CD8-positive, alpha-beta memory T cell (primary cell): ENCODE measurements at regions not wholly inside any gene's neighbourhood (a gene's known extent, or its start where the extent isn't known, plus 50 kb on each side); places are given as distances from the start of the nearest gene placed in this dataset.

ENCODE experiments used
- CTCF ChIA-PET: fragments of 350-600 bp; sonication (Branson Sonifier 250); formaldehyde crosslinking; loops from one replicate; lab custom pipeline; 2021; ENCODE audit warnings: antibody characterized with exemption; lab: Charles Lee
- POLR2A ChIA-PET: fragments of 350-600 bp; sonication (Branson Sonifier 250); formaldehyde crosslinking; loops from one replicate; lab custom pipeline; 2021; ENCODE audit warnings: antibody characterized with exemption; lab: Charles Lee
- DNase-seq, 5 donors: peaks; one replicate each; pipeline versions ENCODE4 v3.0.0 to v3.0.0-alpha.2; 2020 to 2022; ENCODE audit warnings: mixed read lengths in 1 of 5
- H3K27ac ChIP-seq: one replicate; pipeline ENCODE4 v1.7.0; 2013; ENCODE audit warnings: low read depth, mild to moderate bottlenecking, low read length, moderate library complexity
- H3K27me3 ChIP-seq: 2 replicates; pipeline ENCODE4 v1.7.0; 2013; ENCODE audit warnings: low read length, mild to moderate bottlenecking; ENCODE audit not compliant: insufficient read depth, poor library complexity, severe bottlenecking
- H3K36me3 ChIP-seq: 2 replicates; pipeline ENCODE4 v1.7.0; 2013; ENCODE audit warnings: mild to moderate bottlenecking, low read length, moderate library complexity; ENCODE audit not compliant: insufficient read depth
- H3K4me1 ChIP-seq: 2 replicates; pipeline ENCODE4 v1.7.0; 2013; ENCODE audit warnings: mild to moderate bottlenecking, low read length, moderate library complexity; ENCODE audit not compliant: insufficient read depth
- H3K4me3 ChIP-seq: 2 replicates; pipeline ENCODE4 v1.7.0; 2013; ENCODE audit warnings: mild to moderate bottlenecking, low read length
- H3K9me3 ChIP-seq: 2 replicates; pipeline ENCODE4 v1.7.0; 2013; ENCODE audit warnings: mild to moderate bottlenecking, low read length
- H3K27ac Mint-ChIP-seq, 8 donors: one replicate each; pipeline ENCODE4 v1.8.0; 2020 to 2021; ENCODE audit warnings: mixed read lengths in 8 of 8, mild to moderate bottlenecking in 6 of 8, inconsistent platforms in 3 of 8, moderate library complexity in 3 of 8
- H3K27me3 Mint-ChIP-seq, 2 donors: one replicate each; pipeline ENCODE4 v1.8.0; 2020 to 2021; ENCODE audit warnings: mixed read lengths in 2 of 2, mild to moderate bottlenecking in 1 of 2, moderate library complexity in 1 of 2
- H3K36me3 Mint-ChIP-seq, 3 donors: one replicate each; pipeline ENCODE4 v1.8.0; 2020 to 2021; ENCODE audit warnings: mixed read lengths in 3 of 3, inconsistent platforms in 1 of 3, mild to moderate bottlenecking in 1 of 3
- H3K4me1 Mint-ChIP-seq, 3 donors: one replicate each; pipeline ENCODE4 v1.8.0; 2020 to 2021; ENCODE audit warnings: mixed read lengths in 3 of 3, inconsistent platforms in 1 of 3, mild to moderate bottlenecking in 1 of 3
- H3K4me3 Mint-ChIP-seq, 7 donors: one replicate each; pipeline ENCODE4 v1.8.0; 2020 to 2021; ENCODE audit warnings: mixed read lengths in 7 of 7, mild to moderate bottlenecking in 6 of 7, moderate library complexity in 4 of 7, inconsistent platforms in 2 of 7
- H3K9me3 Mint-ChIP-seq, 5 donors: one replicate each; pipeline ENCODE4 v1.8.0; 2020 to 2022; ENCODE audit warnings: mixed read lengths in 5 of 5, mild to moderate bottlenecking in 3 of 5, moderate library complexity in 2 of 5, inconsistent platforms in 1 of 5

DNA sequence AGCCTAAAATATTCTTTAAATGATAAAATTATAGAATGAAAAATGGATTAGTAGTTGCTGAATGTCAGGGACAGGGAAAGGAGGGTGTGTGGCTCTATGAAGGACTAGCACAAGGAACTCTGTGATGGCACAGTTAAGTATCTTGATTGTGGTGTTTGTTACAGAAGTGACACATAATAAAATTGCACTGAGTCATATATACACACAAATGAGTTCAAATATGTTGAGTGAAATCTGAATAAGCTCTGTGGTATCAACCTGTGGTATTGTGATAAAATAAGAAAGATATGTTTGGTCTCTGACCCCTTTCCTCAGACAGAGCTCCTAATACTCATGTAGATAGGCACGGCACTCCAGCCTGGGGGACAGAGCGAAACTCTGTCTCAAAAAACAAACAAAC is 181.5 kb upstream of the TRIM24 start:
- no peak overlapping the region for H3K4me3 Mint-ChIP-seq
- no peaks in the 10 kb centered on the region for H3K9me3 ChIP-seq
- peaks cover 0 to 2% (median 0%) of the 10 kb centered on the region in 5 donors for H3K9me3 Mint-ChIP-seq
- H3K36me3 Mint-ChIP-seq, result no peaks in the 10 kb centered on the region
- H3K27me3 ChIP-seq, result no peaks in the 10 kb centered on the region
- no peaks in the 10 kb centered on the region for H3K4me1 ChIP-seq
- no peaks in the 10 kb centered on the region for H3K36me3 ChIP-seq
- H3K4me3 ChIP-seq, result no peak overlapping the region
- POLR2A ChIA-PET, result no interaction called here
- peak overlapping the region in 1 of 8 donors; percentile 43 for H3K27ac Mint-ChIP-seq
- CTCF ChIA-PET, result no interaction called here
- H3K4me1 Mint-ChIP-seq, result no peaks in the 10 kb centered on the region
- DNase-seq, result no peak
- no peak overlapping the region for H3K27ac ChIP-seq
- peaks cover 2 to 6% of the 10 kb centered on the region in 2 donors for H3K27me3 Mint-ChIP-seq

DNA sequence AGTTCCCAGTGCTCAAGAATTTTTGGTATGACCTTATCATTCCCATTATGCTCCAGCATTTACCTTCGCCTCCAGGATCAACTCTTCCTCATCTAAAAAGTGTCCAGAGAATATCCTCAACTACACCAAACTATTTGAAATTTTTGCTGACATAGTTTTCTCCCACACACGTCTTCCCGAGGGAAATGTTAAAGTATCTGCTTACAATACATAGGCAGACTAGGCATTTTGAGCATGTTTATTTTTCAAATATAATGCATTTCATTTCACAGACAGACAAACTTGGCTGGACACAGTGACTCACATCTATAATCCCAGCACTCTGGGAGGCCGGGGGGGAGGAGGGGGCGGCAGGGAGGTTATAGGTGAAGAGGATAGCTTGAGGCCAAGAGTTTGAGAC is 177.1 kb upstream of the TRIM24 start:
- H3K4me3 Mint-ChIP-seq, result no peak overlapping the region
- CTCF ChIA-PET, result no interaction called here

DNA sequence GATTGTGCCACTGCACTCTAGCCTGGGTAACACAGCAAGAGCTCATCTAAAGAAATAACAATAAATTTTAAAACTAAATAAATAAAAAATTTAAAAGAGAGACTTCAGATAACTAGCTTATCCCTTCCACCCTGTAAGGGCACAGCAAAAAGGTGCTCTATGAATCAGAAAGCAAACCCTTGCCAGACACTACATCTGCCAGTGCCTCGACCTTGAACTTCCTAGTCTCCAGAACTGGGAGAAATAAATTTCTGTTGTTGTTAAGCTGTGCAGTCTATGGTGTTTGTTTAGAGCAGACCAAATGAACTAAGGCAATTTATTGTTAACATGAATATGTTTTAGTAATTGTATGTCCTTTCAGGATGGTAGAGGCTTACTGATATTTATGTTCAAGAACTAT is 174.9 kb upstream of the TRIM24 start:
- no peaks in the 10 kb centered on the region for H3K36me3 Mint-ChIP-seq
- ChIA-PET CTCF (no interaction called here), POLR2A (no interaction called here)
- H3K27me3 ChIP-seq, result no peaks in the 10 kb centered on the region
- no peaks in the 10 kb centered on the region for H3K36me3 ChIP-seq
- H3K9me3 Mint-ChIP-seq, result no peaks in the 10 kb centered on the region
- H3K9me3 ChIP-seq, result no peaks in the 10 kb centered on the region
- DNase-seq, result no peak
- H3K27ac ChIP-seq, result no peak overlapping the region
- H3K4me1 ChIP-seq, result no peaks in the 10 kb centered on the region
- H3K4me3 ChIP-seq, result no peak overlapping the region
- no peak overlapping the region for H3K27ac Mint-ChIP-seq
- no peaks in the 10 kb centered on the region for H3K4me1 Mint-ChIP-seq
- H3K4me3 Mint-ChIP-seq, result no peak overlapping the region
- H3K27me3 Mint-ChIP-seq, result peaks cover 2 to 4% of the 10 kb centered on the region in 2 donors

More for the DNA sequence above, 177.1 kb upstream of the TRIM24 start:
- H3K9me3 Mint-ChIP-seq, result no peaks in the 10 kb centered on the region
- H3K27me3 Mint-ChIP-seq, result peaks cover 2 to 4% of the 10 kb centered on the region in 2 donors
- Histone ChIP-seq H3K36me3 (no peaks in the 10 kb centered on the region), H3K4me3 (no peak overlapping the region), H3K4me1 (no peaks in the 10 kb centered on the region), H3K27ac (no peak overlapping the region), H3K27me3 (no peaks in the 10 kb centered on the region), H3K9me3 (no peaks in the 10 kb centered on the region)
- no peaks in the 10 kb centered on the region for H3K4me1 Mint-ChIP-seq
- no peak for DNase-seq
- no peak overlapping the region for H3K27ac Mint-ChIP-seq
- H3K36me3 Mint-ChIP-seq, result no peaks in the 10 kb centered on the region
- POLR2A ChIA-PET, result no interaction called here

DNA sequence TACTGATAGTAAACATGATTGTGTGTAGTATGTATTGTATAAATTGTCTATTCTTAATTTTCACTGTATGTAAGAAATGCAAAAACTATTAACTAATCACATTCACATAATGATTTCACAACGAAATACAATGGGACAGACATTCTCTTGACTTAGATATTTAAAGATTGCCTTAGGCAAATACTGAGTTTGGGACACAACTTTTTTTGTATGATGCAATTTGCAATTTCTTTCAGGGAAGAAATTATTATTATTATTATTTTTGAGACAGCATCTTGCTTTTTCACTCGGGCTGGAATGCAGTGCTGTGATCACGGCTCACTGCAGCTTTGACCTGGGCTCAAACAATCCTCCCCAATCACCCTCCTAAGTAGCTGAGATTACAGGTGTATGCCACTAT is 173.2 kb upstream of the TRIM24 start:
- Mint-ChIP-seq H3K4me3 (no peak overlapping the region), H3K9me3 (peaks cover 0 to 7% (median 0%) of the 10 kb centered on the region in 5 donors), H3K4me1 (no peaks in the 10 kb centered on the region), H3K36me3 (no peaks in the 10 kb centered on the region), H3K27me3 (peaks cover 2 to 4% of the 10 kb centered on the region in 2 donors), H3K27ac (no peak overlapping the region)
- Histone ChIP-seq H3K4me1 (no peaks in the 10 kb centered on the region), H3K27me3 (no peaks in the 10 kb centered on the region), H3K9me3 (no peaks in the 10 kb centered on the region), H3K36me3 (no peaks in the 10 kb centered on the region), H3K27ac (no peak overlapping the region), H3K4me3 (no peak overlapping the region)
- DNase-seq, result no peak
- POLR2A ChIA-PET, result no interaction called here
- CTCF ChIA-PET, result no interaction called here

DNA sequence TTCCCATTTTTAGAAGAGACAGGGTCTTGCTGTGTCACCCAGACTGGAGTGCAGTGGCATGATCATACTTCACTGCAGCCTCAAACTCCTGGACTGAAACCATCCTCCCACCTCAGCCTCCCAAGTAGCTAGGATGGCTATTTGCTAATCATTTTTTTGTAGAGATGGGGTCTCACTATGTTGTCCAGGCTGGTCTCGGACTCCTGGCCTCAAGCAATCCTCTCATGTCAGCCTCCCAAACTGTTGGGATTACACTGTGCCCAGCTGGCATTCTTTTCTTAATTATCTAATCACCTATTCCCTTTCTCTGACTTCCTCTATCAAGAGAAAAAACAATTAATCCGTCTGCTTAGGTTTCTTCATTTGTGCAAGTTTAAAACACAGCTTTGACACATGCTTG is 172.5 kb upstream of the TRIM24 start:
- H3K36me3 Mint-ChIP-seq, result no peaks in the 10 kb centered on the region
- POLR2A ChIA-PET, result no interaction called here

DNA sequence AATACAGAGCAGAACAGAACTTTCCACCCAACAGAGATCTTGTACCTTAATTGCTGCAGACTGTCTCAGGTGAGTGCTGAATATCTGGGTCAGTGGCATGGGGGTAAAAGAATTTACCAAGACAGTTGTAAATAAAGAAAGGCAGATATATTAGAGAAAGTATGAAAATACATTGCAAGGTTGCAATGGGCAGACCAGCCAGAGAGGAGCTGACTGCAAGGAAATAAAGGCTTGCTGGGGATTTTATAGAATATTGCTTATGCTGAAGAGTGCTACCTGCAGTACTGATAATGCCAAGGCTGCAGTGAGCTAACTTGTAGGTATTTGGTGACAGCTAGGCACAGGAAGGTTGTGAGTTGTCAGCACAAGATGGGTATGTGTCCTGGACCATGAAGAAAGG is 171.0 kb upstream of the TRIM24 start:
- no peak overlapping the region for H3K27ac ChIP-seq
- ChIA-PET CTCF (no interaction called here), POLR2A (no interaction called here)
- Mint-ChIP-seq H3K4me3 (no peak overlapping the region), H3K27ac (no peak overlapping the region), H3K36me3 (no peaks in the 10 kb centered on the region), H3K4me1 (no peaks in the 10 kb centered on the region), H3K9me3 (peaks cover 0 to 7% (median 0%) of the 10 kb centered on the region in 5 donors), H3K27me3 (no peaks in the 10 kb centered on the region)
- H3K4me1 ChIP-seq, result no peaks in the 10 kb centered on the region
- DNase-seq, result no peak
- H3K27me3 ChIP-seq, result no peaks in the 10 kb centered on the region
- H3K4me3 ChIP-seq, result no peak overlapping the region
- H3K9me3 ChIP-seq, result no peaks in the 10 kb centered on the region
- H3K36me3 ChIP-seq, result no peaks in the 10 kb centered on the region

More for the DNA sequence above, 172.5 kb upstream of the TRIM24 start:
- H3K4me3 ChIP-seq, result no peak overlapping the region
- Mint-ChIP-seq H3K9me3 (peaks cover 0 to 7% (median 0%) of the 10 kb centered on the region in 5 donors), H3K27ac (no peak overlapping the region), H3K4me1 (no peaks in the 10 kb centered on the region), H3K4me3 (no peak overlapping the region), H3K27me3 (peaks cover 0 to 2% of the 10 kb centered on the region in 2 donors)
- H3K27me3 ChIP-seq, result no peaks in the 10 kb centered on the region
- no peak overlapping the region for H3K27ac ChIP-seq
- H3K9me3 ChIP-seq, result no peaks in the 10 kb centered on the region
- CTCF ChIA-PET, result no interaction called here
- no peaks in the 10 kb centered on the region for H3K36me3 ChIP-seq
- no peak for DNase-seq
- no peaks in the 10 kb centered on the region for H3K4me1 ChIP-seq

DNA sequence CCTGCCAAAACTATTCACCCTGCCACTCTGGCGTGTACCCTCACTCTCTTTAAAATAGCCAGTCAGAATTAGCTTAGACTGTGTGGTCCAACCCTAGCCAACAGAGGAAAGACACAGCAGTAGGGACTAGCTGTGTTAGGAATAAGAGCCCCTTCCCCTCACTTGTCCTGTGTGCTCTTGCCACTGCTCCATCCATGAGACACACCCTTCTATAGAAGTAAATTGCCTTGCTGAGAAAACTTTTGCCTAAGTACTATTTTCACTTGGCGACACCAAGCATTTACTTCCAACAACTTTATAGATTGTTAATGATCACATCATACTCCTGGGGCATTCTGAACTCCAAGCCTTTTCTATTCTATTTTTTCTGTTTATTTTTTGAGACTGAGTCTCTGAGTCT is 170.2 kb upstream of the TRIM24 start:
- H3K4me1 Mint-ChIP-seq, result no peaks in the 10 kb centered on the region
- DNase-seq, result no peak
- H3K36me3 Mint-ChIP-seq, result no peaks in the 10 kb centered on the region
- H3K9me3 Mint-ChIP-seq, result peaks cover 0 to 7% (median 0%) of the 10 kb centered on the region in 5 donors
- Histone ChIP-seq H3K36me3 (no peaks in the 10 kb centered on the region), H3K27ac (no peak overlapping the region), H3K9me3 (no peaks in the 10 kb centered on the region), H3K27me3 (no peaks in the 10 kb centered on the region), H3K4me3 (no peak overlapping the region), H3K4me1 (no peaks in the 10 kb centered on the region)
- H3K27me3 Mint-ChIP-seq, result no peaks in the 10 kb centered on the region
- ChIA-PET POLR2A (no interaction called here), CTCF (no interaction called here)
- no peak overlapping the region for H3K4me3 Mint-ChIP-seq
- H3K27ac Mint-ChIP-seq, result no peak overlapping the region

DNA sequence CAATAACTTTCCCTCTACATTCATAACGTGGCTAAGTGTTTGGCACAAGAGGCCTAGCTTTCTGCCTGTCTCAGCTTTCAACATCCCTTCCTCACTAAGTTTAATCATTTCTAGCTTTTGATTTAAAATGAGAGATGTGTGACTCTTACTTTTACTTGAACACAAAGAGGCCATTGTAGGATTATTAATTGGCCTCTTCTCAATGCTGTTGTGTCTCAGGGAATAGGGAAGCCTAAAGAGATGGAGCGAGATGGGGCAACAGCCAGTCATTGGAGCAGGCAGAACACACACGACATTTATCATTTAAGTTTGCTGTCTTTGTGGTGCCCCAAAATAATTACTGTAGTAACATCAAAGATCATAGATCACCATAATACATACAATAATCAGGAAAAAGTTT is 167.1 kb upstream of the TRIM24 start:
- ChIA-PET CTCF (no interaction called here), POLR2A (no interaction called here)
- H3K27me3 Mint-ChIP-seq, result no peaks in the 10 kb centered on the region
- Histone ChIP-seq H3K36me3 (no peaks in the 10 kb centered on the region), H3K4me1 (no peaks in the 10 kb centered on the region), H3K9me3 (no peaks in the 10 kb centered on the region), H3K4me3 (no peak overlapping the region), H3K27ac (no peak overlapping the region), H3K27me3 (no peaks in the 10 kb centered on the region)
- no peak for DNase-seq
- H3K4me3 Mint-ChIP-seq, result no peak overlapping the region
- H3K4me1 Mint-ChIP-seq, result no peaks in the 10 kb centered on the region
- H3K9me3 Mint-ChIP-seq, result peaks cover 0 to 7% (median 0%) of the 10 kb centered on the region in 5 donors
- no peak overlapping the region for H3K27ac Mint-ChIP-seq
- H3K36me3 Mint-ChIP-seq, result no peaks in the 10 kb centered on the region
